ENCODE measurements at regions not wholly inside any gene's neighbourhood (a gene's known extent, or its start where the extent isn't known, plus 50 kb on each side); places are given as distances from the start of the nearest gene placed in this dataset.

DNA sequence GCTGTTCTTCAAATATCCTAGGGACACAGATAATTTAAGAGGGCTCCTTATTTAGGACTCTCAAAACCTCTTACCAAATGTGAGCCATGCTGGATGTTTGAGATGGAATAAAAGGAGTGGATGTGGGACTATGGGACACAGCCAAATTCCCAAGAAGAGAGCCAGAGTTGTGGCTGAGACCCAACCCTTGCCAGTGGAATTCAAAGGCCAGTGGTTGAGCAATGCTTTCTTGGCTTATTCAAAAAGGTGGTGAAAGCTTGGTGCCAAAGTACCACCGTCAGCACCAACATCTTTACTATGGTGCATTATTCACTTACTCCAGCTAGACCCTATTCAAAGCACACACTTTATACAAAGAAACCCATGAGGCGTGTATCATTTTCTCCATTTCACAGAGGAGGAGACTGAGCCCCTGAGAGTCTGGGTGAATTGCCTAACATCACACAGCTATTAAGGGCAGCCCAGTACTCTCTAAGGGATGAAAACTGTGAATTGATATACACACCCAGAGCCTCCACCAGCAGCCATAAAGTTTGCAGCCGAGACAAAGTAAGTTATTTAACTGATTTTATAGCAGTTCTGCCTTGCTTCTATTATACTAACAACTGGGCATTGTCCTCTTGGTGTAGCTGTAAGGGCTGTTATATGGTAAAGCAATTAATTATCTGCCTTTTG is 391.7 kb downstream of the ACTL7B start:
- no peak overlapping the region for H3K9ac ChIP-seq (ENCODE audit: insufficient read length, low read depth)
- H3K27me3 ChIP-seq (ENCODE audit: insufficient read depth, insufficient read length) = no peaks in the 10 kb centered on the region
- no peaks in the 10 kb centered on the region; the same call in 1 of the 2 replicates for H3K9me3 ChIP-seq (ENCODE audit: insufficient read depth, low read length)
- H3K4me3 ChIP-seq (ENCODE audit: insufficient read length, low read depth) = no peak overlapping the region
- no peaks in the 10 kb centered on the region for H3K36me3 ChIP-seq (ENCODE audit: insufficient read depth, insufficient read length, low read length)
- no peaks in the 10 kb centered on the region for H3K4me1 ChIP-seq (ENCODE audit: insufficient read depth, insufficient read length)
- no peak for DNase-seq (ENCODE audit: low read depth, low spot score)
- TF ChIP-seq ZNF274 (IDR thresholded peaks at IDR 0.05; ENCODE audit: low read depth, low read length) (no peak), SUZ12 (IDR thresholded peaks at IDR 0.05; ENCODE audit: extremely low read depth, insufficient read depth, insufficient read length) (no peak), YY1 (IDR thresholded peaks at IDR 0.05; ENCODE audit: insufficient read depth, insufficient read length) (no peak)

GRCh38 chr9:108456903-108457302 is 398.9 kb downstream of the ACTL7B start:
- no peak for DNase-seq (ENCODE audit: low read depth, low spot score)
- Histone ChIP-seq H3K4me1 (ENCODE audit: insufficient read depth, insufficient read length) (no peaks in the 10 kb centered on the region), H3K4me3 (ENCODE audit: insufficient read length, low read depth) (no peak overlapping the region), H3K27me3 (ENCODE audit: insufficient read depth, insufficient read length) (no peaks in the 10 kb centered on the region), H3K9me3 (ENCODE audit: insufficient read depth, low read length) (no peaks in the 10 kb centered on the region), H3K36me3 (ENCODE audit: insufficient read depth, insufficient read length, low read length) (no peaks in the 10 kb centered on the region), H3K9ac (ENCODE audit: insufficient read length, low read depth) (no peak overlapping the region)
- no peak for TF ChIP-seq YY1 (IDR thresholded peaks at IDR 0.05; ENCODE audit: insufficient read depth, insufficient read length)
- no peak for TF ChIP-seq ZNF274 (IDR thresholded peaks at IDR 0.05; ENCODE audit: low read depth, low read length)
- no peak for TF ChIP-seq SUZ12 (IDR thresholded peaks at IDR 0.05; ENCODE audit: extremely low read depth, insufficient read depth, insufficient read length)

GRCh38 chr9:108445431-108446071 is 410.2 kb downstream of the ACTL7B start:
- Histone ChIP-seq H3K36me3 (ENCODE audit: insufficient read depth, insufficient read length, low read length) (no peaks in the 10 kb centered on the region), H3K27me3 (ENCODE audit: insufficient read depth, insufficient read length) (no peaks in the 10 kb centered on the region), H3K9me3 (ENCODE audit: insufficient read depth, low read length) (no peaks in the 10 kb centered on the region), H3K9ac (ENCODE audit: insufficient read length, low read depth) (no peak overlapping the region), H3K4me3 (ENCODE audit: insufficient read length, low read depth) (no peak overlapping the region), H3K4me1 (ENCODE audit: insufficient read depth, insufficient read length) (no peaks in the 10 kb centered on the region)
- DNase-seq (ENCODE audit: low read depth, low spot score) = no peak
- TF ChIP-seq YY1 (IDR thresholded peaks at IDR 0.05; ENCODE audit: insufficient read depth, insufficient read length) (no peak), SUZ12 (IDR thresholded peaks at IDR 0.05; ENCODE audit: extremely low read depth, insufficient read depth, insufficient read length) (no peak), ZNF274 (IDR thresholded peaks at IDR 0.05; ENCODE audit: low read depth, low read length) (no peak)

DNA sequence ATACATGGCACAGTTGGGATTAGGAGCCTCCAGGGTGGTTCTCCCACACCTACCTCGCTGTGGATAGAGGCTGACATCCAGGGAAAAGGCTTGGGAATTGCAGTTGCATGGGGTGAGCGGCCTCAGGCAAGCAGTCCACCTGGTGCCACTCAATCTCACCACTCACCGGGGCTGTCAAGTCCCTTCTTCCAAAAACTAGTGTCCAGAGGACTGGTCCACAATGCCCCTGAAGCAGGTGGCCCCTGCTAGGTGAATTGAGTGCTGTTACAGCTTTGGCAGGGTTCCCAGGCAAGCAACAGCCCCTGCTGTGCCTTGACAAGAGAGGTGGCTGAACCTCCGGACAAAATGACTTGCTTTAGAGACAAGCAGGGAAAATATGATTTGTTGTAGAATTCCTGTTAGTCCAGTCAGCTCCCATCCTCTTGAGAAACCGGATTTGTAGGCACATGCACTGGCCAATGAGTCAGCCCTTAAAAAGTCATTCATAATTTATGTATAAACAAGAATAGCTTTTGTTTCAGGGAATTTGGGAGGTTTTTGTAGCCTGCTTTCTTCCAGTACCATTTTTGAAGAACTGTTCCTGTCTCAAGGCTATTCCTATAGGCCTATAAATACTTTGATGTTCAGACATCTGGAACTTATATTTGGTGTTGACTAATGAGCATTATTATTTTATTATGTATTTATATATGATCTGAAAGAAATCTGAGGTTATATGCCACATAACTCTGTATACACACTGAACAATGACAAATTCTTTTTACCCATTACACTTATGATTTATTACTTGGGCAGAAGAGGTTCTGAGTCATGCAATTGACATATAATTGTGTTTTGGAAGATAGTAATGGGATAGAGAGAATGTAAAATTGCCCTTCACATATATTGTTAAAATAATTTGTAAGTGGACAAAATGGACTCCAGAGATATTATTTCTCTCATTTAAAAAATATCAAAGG is 411.1 kb downstream of the ACTL7B start:
- TF ChIP-seq YY1 (IDR thresholded peaks at IDR 0.05; ENCODE audit: insufficient read depth, insufficient read length) (no peak), ZNF274 (IDR thresholded peaks at IDR 0.05; ENCODE audit: low read depth, low read length) (no peak), SUZ12 (IDR thresholded peaks at IDR 0.05; ENCODE audit: extremely low read depth, insufficient read depth, insufficient read length) (no peak)
- DNase-seq (ENCODE audit: low read depth, low spot score) = no peak
- H3K9ac ChIP-seq (ENCODE audit: insufficient read length, low read depth) = no peak overlapping the region

GRCh38 chr9:108443741-108444140 is 412.0 kb downstream of the ACTL7B start:
- no peaks in the 10 kb centered on the region for H3K36me3 ChIP-seq (ENCODE audit: insufficient read depth, insufficient read length, low read length)
- no peaks in the 10 kb centered on the region for H3K9me3 ChIP-seq (ENCODE audit: insufficient read depth, low read length)
- no peak for DNase-seq (ENCODE audit: low read depth, low spot score)
- H3K4me1 ChIP-seq (ENCODE audit: insufficient read depth, insufficient read length) = no peaks in the 10 kb centered on the region
- H3K4me3 ChIP-seq (ENCODE audit: insufficient read length, low read depth) = no peak overlapping the region
- no peaks in the 10 kb centered on the region for H3K27me3 ChIP-seq (ENCODE audit: insufficient read depth, insufficient read length)
- H3K9ac ChIP-seq (ENCODE audit: insufficient read length, low read depth) = no peak overlapping the region
- TF ChIP-seq SUZ12 (IDR thresholded peaks at IDR 0.05; ENCODE audit: extremely low read depth, insufficient read depth, insufficient read length) (no peak), ZNF274 (IDR thresholded peaks at IDR 0.05; ENCODE audit: low read depth, low read length) (no peak), YY1 (IDR thresholded peaks at IDR 0.05; ENCODE audit: insufficient read depth, insufficient read length) (no peak)

More for the DNA sequence above, 411.1 kb downstream of the ACTL7B start:
- Histone ChIP-seq H3K4me3 (ENCODE audit: insufficient read length, low read depth) (no peak overlapping the region), H3K4me1 (ENCODE audit: insufficient read depth, insufficient read length) (no peaks in the 10 kb centered on the region), H3K27me3 (ENCODE audit: insufficient read depth, insufficient read length) (no peaks in the 10 kb centered on the region), H3K9me3 (ENCODE audit: insufficient read depth, low read length) (no peaks in the 10 kb centered on the region), H3K36me3 (ENCODE audit: insufficient read depth, insufficient read length, low read length) (no peaks in the 10 kb centered on the region)

DNA sequence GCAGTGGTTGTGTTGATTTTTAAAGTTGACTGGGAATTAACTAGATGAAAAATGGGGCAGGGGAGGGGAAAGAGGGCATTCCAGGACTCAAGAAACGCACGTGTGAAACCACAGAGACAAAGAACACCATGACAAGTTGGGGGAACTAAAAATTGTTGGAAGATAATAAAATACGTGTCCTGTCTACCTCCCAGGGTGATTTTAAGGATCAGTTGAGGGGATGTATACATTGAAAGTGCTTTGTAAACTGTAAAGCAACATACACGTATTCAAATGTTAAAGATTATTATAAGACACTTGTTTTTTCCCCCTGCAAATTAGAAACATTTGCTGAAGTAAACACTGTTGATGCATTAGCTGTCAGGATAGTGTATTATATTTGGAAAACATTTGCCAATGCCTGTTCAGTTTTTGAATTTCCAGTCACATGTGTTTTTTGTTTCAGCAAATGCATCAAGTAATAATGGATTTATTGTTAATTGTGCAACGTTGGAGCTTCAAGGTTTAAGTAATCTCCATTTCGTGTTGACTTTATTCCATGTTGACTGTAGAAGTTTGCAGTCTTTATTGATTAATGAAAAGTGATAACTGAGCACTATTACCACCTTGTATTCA is 412.7 kb downstream of the ACTL7B start:
- no peak for DNase-seq (ENCODE audit: low read depth, low spot score)
- no peaks in the 10 kb centered on the region for H3K4me1 ChIP-seq (ENCODE audit: insufficient read depth, insufficient read length)

More for the DNA sequence above, 412.7 kb downstream of the ACTL7B start:
- Histone ChIP-seq H3K4me3 (ENCODE audit: insufficient read length, low read depth) (no peak overlapping the region), H3K9ac (ENCODE audit: insufficient read length, low read depth) (no peak overlapping the region), H3K27me3 (ENCODE audit: insufficient read depth, insufficient read length) (no peaks in the 10 kb centered on the region), H3K9me3 (ENCODE audit: insufficient read depth, low read length) (no peaks in the 10 kb centered on the region), H3K36me3 (ENCODE audit: insufficient read depth, insufficient read length, low read length) (no peaks in the 10 kb centered on the region)
- TF ChIP-seq ZNF274 (IDR thresholded peaks at IDR 0.05; ENCODE audit: low read depth, low read length) (no peak), SUZ12 (IDR thresholded peaks at IDR 0.05; ENCODE audit: extremely low read depth, insufficient read depth, insufficient read length) (no peak), YY1 (IDR thresholded peaks at IDR 0.05; ENCODE audit: insufficient read depth, insufficient read length) (no peak)

Measured in NT2/D1 (cell line).